ENCODE measurements at regions not wholly inside any gene's neighbourhood (a gene's known extent, or its start where the extent isn't known, plus 50 kb on each side); places are given as distances from the start of the nearest gene placed in this dataset.

DNA sequence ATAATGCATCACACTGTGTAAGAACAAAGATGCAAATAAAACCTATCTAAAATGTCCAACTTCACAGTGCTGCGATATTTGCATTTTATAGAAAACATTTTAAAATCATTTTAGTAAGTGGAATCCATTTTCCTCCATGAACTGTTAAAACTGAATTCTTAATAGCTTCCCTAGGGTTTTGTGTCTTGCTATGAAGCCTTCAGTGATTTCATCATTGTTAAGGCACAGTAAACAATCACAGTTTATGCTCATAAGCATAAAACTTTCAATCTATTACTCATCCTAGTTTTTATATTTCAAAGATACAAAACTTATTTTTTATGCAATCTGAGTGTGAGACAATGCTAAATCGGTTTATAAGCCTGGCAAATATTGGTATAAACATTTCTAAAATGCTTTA is 509.7 kb downstream of the TUSC7 start:
- TF ChIP-seq CTCF (IDR thresholded peaks at IDR 0.05; ENCODE audit: low read length) (no peak), EZH2phosphoT487 (IDR thresholded peaks at IDR 0.05; ENCODE audit: low read length) (no peak), EZH2 (optimal IDR thresholded peaks at IDR 0.05; ENCODE audit: low read depth, low read length) (no peak)
- no peaks in the 10 kb centered on the region for H3K4me1 ChIP-seq (ENCODE audit: low read length)
- no peaks in the 10 kb centered on the region for H3K36me3 ChIP-seq (replicated peaks; ENCODE audit: insufficient read depth, low read length)
- H3K4me2 ChIP-seq (ENCODE audit: low read depth, low read length) = no peak overlapping the region
- H2AFZ ChIP-seq (ENCODE audit: low read length) = no peak overlapping the region
- H3K9me2 ChIP-seq (replicated peaks; ENCODE audit: insufficient read depth, low read length) = no peaks in the 10 kb centered on the region
- no peak overlapping the region for H3K9ac ChIP-seq (ENCODE audit: low read length)
- H3K27ac ChIP-seq (ENCODE audit: low read length) = no peak overlapping the region
- H3K79me2 ChIP-seq (ENCODE audit: low read length) = no peaks in the 10 kb centered on the region
- no peak for DNase-seq
- no peaks in the 10 kb centered on the region for H3F3A ChIP-seq (ENCODE audit: insufficient read depth, low read length)
- no peaks in the 10 kb centered on the region for H3K27me3 ChIP-seq (replicated peaks; ENCODE audit: insufficient read depth, low read length)
- no peak overlapping the region for H3K4me3 ChIP-seq (ENCODE audit: low read length)
- no peaks in the 10 kb centered on the region for H4K20me1 ChIP-seq (ENCODE audit: insufficient read depth, low read length)
- H3K9me3 ChIP-seq (replicated peaks; ENCODE audit: insufficient read depth, low read length) = no peaks in the 10 kb centered on the region

- no peak overlapping the region for H3K27ac ChIP-seq (ENCODE audit: low read length)
- H3K36me3 ChIP-seq (replicated peaks; ENCODE audit: insufficient read depth, low read length) = no peaks in the 10 kb centered on the region
- no peaks in the 10 kb centered on the region for H3K4me1 ChIP-seq (ENCODE audit: low read length)
- H3K79me2 ChIP-seq (ENCODE audit: low read length) = no peaks in the 10 kb centered on the region
- H3K4me3 ChIP-seq (ENCODE audit: low read length) = no peak overlapping the region
- H3K4me2 ChIP-seq (ENCODE audit: low read depth, low read length) = no peak overlapping the region
- H3K27me3 ChIP-seq (replicated peaks; ENCODE audit: insufficient read depth, low read length) = no peaks in the 10 kb centered on the region
- no peak overlapping the region for H3K9ac ChIP-seq (ENCODE audit: low read length)
- no peaks in the 10 kb centered on the region for H3F3A ChIP-seq (ENCODE audit: insufficient read depth, low read length)
- H3K9me2 ChIP-seq (replicated peaks; ENCODE audit: insufficient read depth, low read length) = no peaks in the 10 kb centered on the region
- H2AFZ ChIP-seq (ENCODE audit: low read length) = no peak overlapping the region
- H3K9me3 ChIP-seq (replicated peaks; ENCODE audit: insufficient read depth, low read length) = no peaks in the 10 kb centered on the region
- DNase-seq = no peak
- no peaks in the 10 kb centered on the region for H4K20me1 ChIP-seq (ENCODE audit: insufficient read depth, low read length)
- no peak for TF ChIP-seq EZH2phosphoT487 (IDR thresholded peaks at IDR 0.05; ENCODE audit: low read length)
- TF ChIP-seq EZH2 (optimal IDR thresholded peaks at IDR 0.05; ENCODE audit: low read depth, low read length) = no peak
- no peak for TF ChIP-seq CTCF (IDR thresholded peaks at IDR 0.05; ENCODE audit: low read length)
These were observed 517.4 kb downstream of the TUSC7 start for GRCh38 chr3:117226932-117227331.

GRCh38 chr3:117228466-117228865 is 518.9 kb downstream of the TUSC7 start:
- H3K27ac ChIP-seq (ENCODE audit: low read length) = no peak overlapping the region
- no peaks in the 10 kb centered on the region for H3K9me2 ChIP-seq (replicated peaks; ENCODE audit: insufficient read depth, low read length)
- no peak for TF ChIP-seq EZH2phosphoT487 (IDR thresholded peaks at IDR 0.05; ENCODE audit: low read length)
- TF ChIP-seq CTCF (IDR thresholded peaks at IDR 0.05; ENCODE audit: low read length) = no peak
- TF ChIP-seq EZH2 (optimal IDR thresholded peaks at IDR 0.05; ENCODE audit: low read depth, low read length) = no peak
- H3K9ac ChIP-seq (ENCODE audit: low read length) = no peak overlapping the region
- H3K4me1 ChIP-seq (ENCODE audit: low read length) = no peaks in the 10 kb centered on the region
- H4K20me1 ChIP-seq (ENCODE audit: insufficient read depth, low read length) = no peaks in the 10 kb centered on the region
- H3K9me3 ChIP-seq (replicated peaks; ENCODE audit: insufficient read depth, low read length) = no peaks in the 10 kb centered on the region
- no peaks in the 10 kb centered on the region for H3F3A ChIP-seq (ENCODE audit: insufficient read depth, low read length)
- no peak for DNase-seq
- no peak overlapping the region for H3K4me2 ChIP-seq (ENCODE audit: low read depth, low read length)
- no peak overlapping the region for H3K4me3 ChIP-seq (ENCODE audit: low read length)
- no peak overlapping the region for H2AFZ ChIP-seq (ENCODE audit: low read length)
- H3K36me3 ChIP-seq (replicated peaks; ENCODE audit: insufficient read depth, low read length) = no peaks in the 10 kb centered on the region
- H3K79me2 ChIP-seq (ENCODE audit: low read length) = no peaks in the 10 kb centered on the region
- no peaks in the 10 kb centered on the region for H3K27me3 ChIP-seq (replicated peaks; ENCODE audit: insufficient read depth, low read length)

Data from MM.1S (cell line).